LHCN-M2 (cell line): ENCODE measurements at regions not wholly inside any gene's neighbourhood (a gene's known extent, or its start where the extent isn't known, plus 50 kb on each side); places are given as distances from the start of the nearest gene placed in this dataset.
"Not testable (repeated sequence)": the region's sequence is repeated elsewhere in the genome, so short reads cannot be mapped to it uniquely, and the experiment has no call there.

ENCODE experiments used
- DNase-seq: peaks from one replicate; pipeline ENCODE4 v3.0.0-alpha.2; 2012; ENCODE audit warnings: low read depth

GRCh38 chr10:20616056-20616671, 280.9 kb downstream of the NEBL start:
- peak; percentile 17 for DNase-seq

GRCh38 chr10:20615395-20615794, 281.7 kb downstream of the NEBL start:
- DNase-seq: peak; percentile 51

DNA sequence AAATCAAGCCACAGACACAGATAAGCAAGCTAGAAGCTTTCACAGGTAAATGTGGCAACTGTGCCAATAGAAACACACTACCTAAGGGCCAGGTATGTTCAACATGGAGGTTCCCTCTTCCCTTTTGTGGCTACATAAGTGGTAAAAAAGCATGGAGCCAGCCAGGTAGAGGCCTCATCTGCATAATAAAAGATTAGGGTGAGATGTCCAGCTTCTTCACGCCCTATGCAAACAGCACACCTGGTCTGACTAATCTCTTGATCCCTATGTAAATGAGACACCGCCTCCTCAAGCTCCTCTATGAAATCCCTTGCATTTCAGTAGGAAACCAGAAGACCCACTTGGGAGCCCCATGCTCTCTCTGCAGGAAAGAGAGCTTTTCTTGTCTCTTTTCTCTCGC, 282.2 kb downstream of the NEBL start:
- DNase-seq: no peak

DNA sequence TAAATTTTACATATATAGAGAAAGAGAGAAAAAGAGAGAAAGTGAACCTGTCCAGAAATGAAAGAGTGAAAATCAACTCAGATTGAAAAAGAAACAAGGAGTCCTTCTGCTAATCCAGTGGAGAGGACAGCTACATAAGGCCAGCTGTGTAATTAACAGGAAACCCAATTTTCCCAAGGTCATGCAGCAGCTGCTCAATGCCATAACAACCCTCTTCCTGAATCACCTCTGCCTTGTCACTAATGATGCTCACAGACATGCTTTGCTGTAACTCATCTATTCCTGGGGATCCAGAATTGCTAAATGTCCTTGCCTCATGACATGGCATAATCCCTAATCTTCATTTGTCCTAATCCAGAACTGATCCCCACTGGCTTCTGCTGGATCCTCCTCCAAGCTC, 288.6 kb downstream of the NEBL start:
- DNase-seq: peak; percentile 65

DNA sequence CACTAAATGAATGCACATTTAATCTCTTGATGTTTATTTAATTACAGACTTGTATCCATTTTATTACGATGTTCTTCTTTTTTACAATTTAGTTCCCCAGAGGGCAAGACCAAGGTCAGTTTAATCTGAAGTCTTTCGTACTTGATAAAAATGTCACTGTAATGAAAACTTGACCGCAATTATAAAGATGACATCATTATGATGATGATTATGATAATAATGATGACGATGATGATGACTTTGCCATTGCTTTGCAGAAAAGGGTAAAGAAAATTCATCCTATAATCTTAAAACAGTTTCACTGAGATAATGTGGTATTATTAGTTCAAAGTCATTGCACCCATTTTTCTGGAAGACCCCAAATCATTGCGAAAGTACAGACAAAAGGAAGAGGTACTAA, 290.1 kb downstream of the NEBL start:
- no peak for DNase-seq

DNA sequence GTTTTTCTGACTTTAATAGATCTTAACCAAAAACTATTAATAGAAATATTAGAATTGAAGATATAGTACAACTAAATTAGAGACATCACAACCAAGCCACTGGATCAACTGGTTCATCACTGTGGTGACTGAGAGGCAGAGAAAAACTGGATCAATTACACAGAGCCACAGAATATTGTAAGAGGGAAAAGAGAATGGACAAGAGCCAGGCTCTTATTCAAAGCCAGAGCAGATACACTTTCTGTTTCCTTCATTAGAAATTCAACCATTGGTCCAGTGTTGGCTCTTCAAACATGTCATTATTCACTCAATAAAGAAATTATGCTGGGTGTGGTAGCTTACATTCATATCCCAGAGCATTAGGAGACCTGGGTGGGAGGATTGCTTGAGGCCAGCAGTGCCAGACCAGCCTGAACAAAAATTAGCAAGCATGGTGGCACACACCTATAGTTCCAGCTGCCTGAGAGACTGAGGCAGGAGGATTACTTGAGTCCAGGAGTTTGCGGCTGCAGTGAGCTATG, 295.1 kb downstream of the NEBL start:
- no peak for DNase-seq

- peak; percentile 99 for DNase-seq
Observed at GRCh38 chr10:20598590-20598989, 298.5 kb downstream of the NEBL start.

DNA sequence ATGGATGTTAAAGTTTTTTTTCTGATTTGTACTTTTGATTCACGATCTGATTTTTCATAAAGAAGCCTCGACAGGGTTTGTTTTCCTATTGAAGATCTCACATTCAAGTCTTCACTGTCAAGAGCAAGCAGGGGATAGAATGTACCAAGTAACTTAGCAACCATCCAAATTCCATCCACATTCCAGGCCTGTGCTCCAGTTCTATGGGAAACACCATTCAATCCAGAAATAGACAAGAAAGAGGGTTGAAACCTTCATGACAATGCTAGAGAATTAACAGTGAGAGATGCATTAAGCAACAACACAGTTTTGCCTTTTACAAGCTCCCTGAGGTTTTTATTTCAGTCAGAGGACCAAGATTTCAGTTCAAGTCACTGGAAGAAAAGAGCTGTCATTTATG, 300.2 kb downstream of the NEBL start:
- peak; percentile 79 for DNase-seq

GRCh38 chr10:20596065-20596755, 300.9 kb downstream of the NEBL start:
- DNase-seq: peak; percentile 73

DNA sequence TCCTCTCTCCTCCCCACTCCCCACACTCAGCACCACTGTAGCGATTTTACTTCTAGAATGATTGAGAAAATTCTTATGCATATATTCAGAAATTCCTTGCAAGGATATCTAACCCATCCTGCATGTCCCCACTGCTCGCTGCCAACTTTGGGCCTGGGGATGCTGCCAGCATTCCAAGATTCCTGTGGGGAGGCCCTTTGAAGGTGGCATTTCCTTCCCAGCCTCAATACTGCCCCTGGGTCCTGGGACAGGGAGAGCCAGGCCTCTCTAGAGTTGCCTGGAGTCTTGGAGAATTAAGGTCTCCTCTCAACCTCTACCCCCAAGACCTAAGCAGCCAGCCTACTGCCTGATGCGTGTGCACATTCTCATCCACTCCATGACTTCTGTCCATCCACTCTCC, 303.5 kb downstream of the NEBL start:
- no peak for DNase-seq

- DNase-seq: no peak
Observed at GRCh38 chr10:20582041-20582440, 315.1 kb downstream of the NEBL start.

DNA sequence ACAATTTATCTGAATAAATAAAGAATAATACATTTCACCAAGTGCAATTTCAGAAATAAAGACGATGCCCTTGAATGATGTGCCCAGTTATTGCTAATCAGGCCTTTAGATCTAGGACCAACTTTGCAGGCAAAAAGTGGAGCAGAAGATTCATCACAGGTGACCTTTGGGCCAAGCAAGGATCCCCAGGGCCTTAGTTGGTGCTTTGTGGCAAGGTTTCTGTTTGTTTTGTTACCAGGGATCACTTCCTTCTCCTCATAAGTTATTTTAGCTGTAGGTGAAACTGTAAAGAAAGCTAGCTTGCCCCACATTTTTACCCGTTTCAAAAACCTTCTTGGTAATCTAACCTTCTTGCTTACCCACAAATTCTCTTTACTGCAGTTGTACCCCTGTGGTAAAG, 323.2 kb downstream of the NEBL start:
- DNase-seq: no peak

- not testable (repeated sequence) for DNase-seq
Observed at GRCh38 chr10:20555990-20556389, 341.1 kb downstream of the NEBL start.

GRCh38 chr10:20552382-20552781, 344.7 kb downstream of the NEBL start:
- DNase-seq: no peak

DNA sequence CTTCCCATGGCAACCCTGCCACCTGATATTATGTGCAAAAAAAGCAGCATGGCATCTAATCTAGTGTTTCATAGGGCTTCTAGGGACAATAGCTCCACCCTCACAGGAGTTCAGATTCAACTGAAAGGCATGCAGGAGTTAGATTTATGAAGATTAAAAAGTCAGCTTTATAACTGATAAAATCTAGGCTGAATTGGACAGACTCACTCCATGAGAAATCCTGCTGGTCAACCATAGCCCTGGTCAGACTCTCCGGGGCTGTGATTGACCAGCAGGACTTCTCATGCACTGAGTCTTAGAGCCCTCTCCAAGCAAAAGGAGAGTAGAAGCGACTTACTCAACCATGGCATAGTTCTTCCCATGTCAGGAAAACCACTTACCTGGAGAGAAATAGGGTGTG, 345.4 kb downstream of the NEBL start:
- no peak for DNase-seq

DNA sequence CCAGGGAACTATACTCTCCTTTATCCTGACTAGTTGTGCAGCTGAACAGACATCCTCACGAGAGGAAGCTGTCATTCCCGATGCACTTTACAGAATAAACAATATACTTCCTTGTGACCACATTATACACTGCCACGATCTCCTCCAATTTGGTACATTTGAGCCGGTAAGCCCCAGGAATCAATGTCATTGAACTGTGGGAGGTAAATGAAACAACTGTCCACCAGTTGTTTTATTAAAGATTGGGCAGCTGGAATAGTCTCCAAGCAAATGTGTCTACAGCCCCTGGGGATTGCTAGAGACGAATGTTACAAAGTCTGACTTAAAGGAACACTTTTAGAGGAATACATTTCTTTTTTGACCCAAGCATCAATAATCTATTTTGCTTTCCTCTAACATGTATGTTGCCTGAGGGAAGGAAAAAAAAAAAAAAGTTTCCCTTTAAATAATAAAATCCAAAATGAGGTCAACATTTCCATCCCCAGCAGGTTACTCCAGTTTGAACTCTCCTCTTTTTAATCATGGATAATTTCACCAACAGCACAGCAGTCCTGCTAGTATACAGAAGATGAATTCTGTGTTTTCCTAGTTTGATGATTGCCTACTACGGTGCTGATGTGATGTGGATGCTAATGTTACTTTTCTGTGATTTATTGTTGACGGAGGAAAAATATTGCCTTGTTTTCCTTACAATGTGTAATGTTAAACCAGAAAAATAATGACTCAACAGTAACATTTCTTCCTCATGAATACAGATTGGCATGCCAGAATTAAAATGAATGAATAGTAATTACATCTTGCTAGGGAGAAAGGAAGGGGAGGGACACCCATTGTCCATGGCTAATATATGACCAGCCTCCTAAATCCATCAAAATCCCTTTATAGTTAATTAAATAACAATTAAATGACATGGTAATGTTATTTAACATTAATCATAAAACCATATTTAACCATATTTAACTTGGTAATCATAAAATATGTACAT, 360.9 kb downstream of the NEBL start:
- no peak for DNase-seq

DNA sequence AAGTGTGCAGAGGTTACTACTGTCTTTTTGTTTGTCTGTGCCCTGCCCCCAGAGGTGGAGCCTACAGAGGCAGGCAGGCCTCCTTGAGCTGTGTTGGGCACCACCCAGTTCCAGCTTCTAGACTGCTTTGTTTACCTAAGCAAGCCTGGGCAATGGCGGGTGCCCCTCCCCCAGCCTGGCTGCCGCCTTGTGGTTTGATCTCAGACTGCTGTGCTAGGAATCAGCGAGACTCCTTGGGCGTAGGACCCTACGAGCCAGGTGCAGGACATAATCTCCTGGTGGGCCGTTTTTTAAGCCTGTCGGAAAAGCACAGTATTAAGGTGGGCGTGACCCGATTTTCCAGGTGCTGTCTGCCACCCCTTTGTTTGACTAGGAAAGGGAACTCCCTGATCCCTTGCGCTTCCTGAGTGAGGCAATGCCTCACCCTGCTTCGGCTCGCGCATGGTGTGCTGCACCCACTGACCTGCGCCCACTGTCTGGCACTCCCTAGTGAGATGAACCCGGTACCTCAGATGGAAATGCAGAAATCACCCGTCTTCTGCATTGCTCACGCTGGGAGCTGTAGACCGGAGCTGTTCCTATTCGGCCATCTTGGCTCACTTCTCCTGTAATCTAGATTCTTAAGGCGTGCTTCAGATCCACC, 365.7 kb downstream of the NEBL start:
- not testable (repeated sequence) for DNase-seq

DNA sequence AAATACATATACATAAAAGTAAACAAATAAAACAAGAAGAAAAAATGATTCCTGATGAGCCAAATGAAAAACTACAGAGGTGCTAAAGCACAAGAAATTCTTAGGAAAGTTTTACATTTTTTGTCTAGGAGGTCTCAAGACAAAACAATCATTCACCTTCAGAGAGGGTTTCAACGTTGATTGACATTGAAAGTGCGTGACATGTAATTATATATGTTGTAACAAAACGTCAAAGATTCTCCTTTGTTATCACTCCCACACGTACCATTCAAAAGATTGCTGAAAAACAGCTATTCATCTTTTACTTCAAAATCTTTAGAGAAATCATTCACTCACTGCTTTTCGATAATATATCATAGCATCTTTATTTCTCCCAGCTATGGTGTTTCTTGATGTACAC, 375.9 kb downstream of the NEBL start:
- DNase-seq: no peak

DNA sequence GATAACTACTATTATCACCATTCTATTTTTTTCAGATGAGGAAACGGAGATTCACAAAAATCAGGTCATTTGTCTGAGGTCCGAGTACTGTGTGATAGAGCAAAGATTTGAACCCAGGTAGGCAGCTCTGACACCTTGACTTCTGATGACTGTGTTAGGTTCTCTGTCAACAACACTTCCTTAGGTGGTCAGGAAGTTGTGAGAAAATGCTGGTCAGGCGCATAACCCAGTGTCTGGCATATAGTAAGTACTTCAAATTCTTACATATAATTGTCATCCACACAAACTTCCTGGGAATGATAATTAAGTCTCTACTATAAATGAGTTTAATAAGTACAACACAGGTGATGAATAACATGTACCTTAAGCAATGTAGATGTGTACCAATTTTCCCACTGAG, 381.5 kb downstream of the NEBL start:
- DNase-seq: no peak

GRCh38 chr10:20512631-20513030, 384.5 kb downstream of the NEBL start:
- DNase-seq: no peak

- DNase-seq: no peak
Observed at GRCh38 chr10:20508921-20509320, 388.2 kb downstream of the NEBL start.
